PC-3 (cell line): ENCODE measurements at regions not wholly inside any gene's neighbourhood (a gene's known extent, or its start where the extent isn't known, plus 50 kb on each side); places are given as distances from the start of the nearest gene placed in this dataset.

ENCODE experiments used
- ATAC-seq: fragments of 200-7000 bp; cut with Tn5 transposase; 2 replicates; pipeline ENCODE4 v1.9.1; 2020; ENCODE audit warnings: mild to moderate bottlenecking, moderate library complexity
- BruUV-seq: library from RNA; stranded (reverse); fragments of 400-500 nt; replicated peaks from 2 replicates; lab custom pipeline; 2021; lab: Mats Ljungman, UMichigan
- CTCF ChIA-PET: fragments of 300-600 bp; sonication (Branson Sonifier 250); formaldehyde crosslinking; loops from one replicate; lab custom pipeline; 2022; ENCODE audit warnings: antibody characterized with exemption; lab: Charles Lee
- POLR2A ChIA-PET: fragments of 300-600 bp; sonication (Branson Sonifier 250); formaldehyde crosslinking; loops from one replicate; lab custom pipeline; 2022; ENCODE audit warnings: antibody characterized with exemption; ENCODE audit not compliant: unreplicated experiment; lab: Charles Lee
- DNase-seq: peaks from one replicate; pipeline ENCODE4 v3.0.0-alpha.2; 2015
- H2AFZ ChIP-seq: fragments of 300-600 bp; sonication (generic); 2 replicates; pipeline ENCODE4 v1.6.0; 2016; ENCODE audit warnings: antibody characterized with exemption, low read length
- H3F3A ChIP-seq: fragments of 300-600 bp; sonication (generic); one replicate; pipeline ENCODE4 v1.6.0; 2017; ENCODE audit warnings: antibody characterized with exemption, low read length, control low read depth, mild to moderate bottlenecking; ENCODE audit not compliant: unreplicated experiment
- H3K27ac ChIP-seq: fragments of 300-600 bp; sonication (generic); 2 replicates; pipeline ENCODE4 v1.5.1; 2016; ENCODE audit warnings: mild to moderate bottlenecking, low read length
- H3K27me3 ChIP-seq: fragments of 300-600 bp; sonication (generic); 2 replicates; pipeline ENCODE4 v1.6.1; 2016; ENCODE audit warnings: low read length, mixed read lengths
- H3K36me3 ChIP-seq: fragments of 300-600 bp; sonication (generic); 2 replicates; pipeline ENCODE4 v1.6.1; 2016; ENCODE audit warnings: low read depth, mixed run types, low read length, mixed read lengths
- H3K4me1 ChIP-seq: fragments of 300-600 bp; sonication (generic); 2 replicates; pipeline ENCODE4 v1.5.1; 2016; ENCODE audit warnings: low read length; ENCODE audit not compliant: insufficient read depth
- H3K4me2 ChIP-seq: fragments of 300-600 bp; sonication (generic); 2 replicates; pipeline ENCODE4 v1.6.0; 2016; ENCODE audit warnings: low read length
- H3K4me3 ChIP-seq: fragments of 300-600 bp; sonication (generic); 2 replicates; pipeline ENCODE4 v1.5.1; 2016; ENCODE audit warnings: mild to moderate bottlenecking, low read length, mixed read lengths
- H3K79me2 ChIP-seq: fragments of 300-600 bp; sonication (generic); 2 replicates; pipeline ENCODE4 v1.6.1; 2017; ENCODE audit warnings: low read length, mixed read lengths
- H3K9ac ChIP-seq: fragments of 300-600 bp; sonication (generic); 2 replicates; pipeline ENCODE4 v1.6.0; 2016; ENCODE audit warnings: mild to moderate bottlenecking, low read length
- H3K9me2 ChIP-seq: fragments of 300-600 bp; sonication (generic); replicated peaks from 2 replicates; pipeline ENCODE4 v1.6.1; 2016; ENCODE audit warnings: mixed run types, low read length, mixed read lengths
- H3K9me3 ChIP-seq: fragments of 300-600 bp; sonication (generic); 2 replicates; pipeline ENCODE4 v1.6.1; 2016; ENCODE audit warnings: low read length, mixed read lengths
- H4K20me1 ChIP-seq: fragments of 300-600 bp; sonication (generic); 2 replicates; pipeline ENCODE4 v1.6.1; 2016; ENCODE audit warnings: low read length, mixed read lengths
- CTCF ChIP-seq: fragments of 300-600 bp; sonication (generic); conservative IDR thresholded peaks from 2 replicates; pipeline ENCODE4 v1.5.1; 2017; ENCODE audit warnings: antibody characterized with exemption, low read depth, mild to moderate bottlenecking, low read length
- EZH2 ChIP-seq: fragments of 300-600 bp; sonication (generic); IDR thresholded peaks from one replicate; pipeline ENCODE4 v1.6.1; 2017; ENCODE audit warnings: antibody characterized with exemption, mild to moderate bottlenecking, low read length; ENCODE audit not compliant: unreplicated experiment
- EZH2phosphoT487 ChIP-seq: fragments of 300-600 bp; sonication (generic); IDR thresholded peaks from 2 replicates; pipeline ENCODE4 v1.6.1; 2018; ENCODE audit warnings: mild to moderate bottlenecking, antibody characterized with exemption, low read length, borderline replicate concordance
- intact Hi-C: fragments of 100-400 bp; cut with micrococcal nuclease; formaldehyde crosslinking; loops from 2 replicates; pipeline ENCODE4 v1.9.0; 2023

GRCh38 chr6:95248499-95248898 is 328.8 kb upstream of the MANEA start:
- intact Hi-C loops = no loop called here
- no peak for DNase-seq

DNA sequence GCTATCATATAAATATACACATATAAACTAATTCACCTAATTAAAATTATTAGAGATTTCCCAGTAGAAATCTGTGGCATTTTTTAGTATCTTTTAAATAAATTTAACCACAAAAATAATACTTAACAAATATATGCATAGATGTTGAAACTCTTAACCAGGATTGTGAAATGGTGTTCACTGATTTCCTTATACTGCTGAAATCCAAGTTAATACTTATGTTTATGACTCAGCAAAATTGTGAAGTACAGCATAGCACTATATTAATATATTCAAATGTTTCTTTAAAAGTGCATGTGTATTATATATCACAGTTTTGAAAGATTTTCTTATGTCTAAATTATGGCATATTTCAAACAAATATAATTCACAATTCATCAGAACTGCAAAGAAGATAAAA is 328.2 kb upstream of the MANEA start:
- POLR2A ChIA-PET = no interaction called here
- H3K4me3 ChIP-seq = no peak overlapping the region
- no peaks in the 10 kb centered on the region for H4K20me1 ChIP-seq
- no peaks in the 10 kb centered on the region for H3F3A ChIP-seq
- ATAC-seq (no peak), DNase-seq (no peak)
- intact Hi-C loops = no loop called here
- no peak for TF ChIP-seq EZH2
- TF ChIP-seq EZH2phosphoT487 = no peak
- no peak for TF ChIP-seq CTCF
- H3K9me3 ChIP-seq = no peaks in the 10 kb centered on the region
- no peak overlapping the region for H2AFZ ChIP-seq
- no peaks in the 10 kb centered on the region for H3K4me1 ChIP-seq
- no peaks in the 10 kb centered on the region for H3K36me3 ChIP-seq
- no peak overlapping the region for H3K27ac ChIP-seq
- no TSS peak for BruUV-seq
- no peak overlapping the region for H3K4me2 ChIP-seq
- no peak overlapping the region for H3K9ac ChIP-seq
- H3K27me3 ChIP-seq = no peaks in the 10 kb centered on the region
- CTCF ChIA-PET = no interaction called here
- H3K9me2 ChIP-seq = no peaks in the 10 kb centered on the region
- no peaks in the 10 kb centered on the region for H3K79me2 ChIP-seq

More at GRCh38 chr6:95248499-95248898, 328.8 kb upstream of the MANEA start:
- no peaks in the 10 kb centered on the region for H3K27me3 ChIP-seq
- H3K36me3 ChIP-seq = no peaks in the 10 kb centered on the region
- no peak overlapping the region for H3K27ac ChIP-seq
- H3K4me3 ChIP-seq = no peak overlapping the region
- no peaks in the 10 kb centered on the region for H3K79me2 ChIP-seq
- no peaks in the 10 kb centered on the region for H3K4me1 ChIP-seq
- H2AFZ ChIP-seq = no peak overlapping the region
- H3K4me2 ChIP-seq = no peak overlapping the region
- no peaks in the 10 kb centered on the region for H3K9me2 ChIP-seq
- ATAC-seq = no peak
- TF ChIP-seq CTCF (no peak), EZH2 (no peak), EZH2phosphoT487 (no peak)
- POLR2A ChIA-PET = no interaction called here
- no peaks in the 10 kb centered on the region for H3K9me3 ChIP-seq
- no TSS peak for BruUV-seq
- no peaks in the 10 kb centered on the region for H3F3A ChIP-seq
- no peak overlapping the region for H3K9ac ChIP-seq
- no peaks in the 10 kb centered on the region for H4K20me1 ChIP-seq
- CTCF ChIA-PET = no interaction called here

- ChIA-PET POLR2A (no interaction called here), CTCF (no interaction called here)
- BruUV-seq = no TSS peak
- Histone ChIP-seq H3K9me3 (no peaks in the 10 kb centered on the region), H3K79me2 (no peaks in the 10 kb centered on the region), H2AFZ (no peak overlapping the region), H3K4me2 (no peak overlapping the region), H3F3A (no peaks in the 10 kb centered on the region), H3K4me1 (no peaks in the 10 kb centered on the region), H3K36me3 (no peaks in the 10 kb centered on the region), H3K27ac (no peak overlapping the region), H3K27me3 (no peaks in the 10 kb centered on the region), H3K9ac (no peak overlapping the region), H3K4me3 (no peak overlapping the region), H3K9me2 (no peaks in the 10 kb centered on the region), H4K20me1 (no peaks in the 10 kb centered on the region)
- intact Hi-C loops = no loop called here
- no peak for DNase-seq
- ATAC-seq = no peak
- TF ChIP-seq EZH2phosphoT487 (no peak), CTCF (no peak), EZH2 (no peak)
These were observed 327.7 kb upstream of the MANEA start for GRCh38 chr6:95249661-95250060.
